Activated CD4-positive, alpha-beta T cell treated with anti-CD3 and anti-CD28 coated beads, Interleukin-2, amount 10 ng/mL, durations not matched to agents 7 days and 5 days (primary cell): ENCODE measurements at regions not wholly inside any gene's neighbourhood (a gene's known extent, or its start where the extent isn't known, plus 50 kb on each side); places are given as distances from the start of the nearest gene placed in this dataset.

Source experiments
- CTCF ChIA-PET: fragments of 350-600 bp; sonication (Branson Sonifier 250); formaldehyde crosslinking; loops from one replicate; lab custom pipeline; 2021; ENCODE audit warnings: antibody characterized with exemption; lab: Charles Lee
- POLR2A ChIA-PET: fragments of 350-600 bp; sonication (Branson Sonifier 250); formaldehyde crosslinking; loops from one replicate; lab custom pipeline; 2021; ENCODE audit warnings: antibody characterized with exemption; lab: Charles Lee
- DNase-seq: peaks from one replicate; pipeline ENCODE4 v3.0.0-alpha.2; 2020
- H3K27ac Mint-ChIP-seq: one replicate; pipeline ENCODE4 v1.8.0; 2021; ENCODE audit warnings: mild to moderate bottlenecking, moderate library complexity, mixed read lengths
- H3K27me3 Mint-ChIP-seq: one replicate; pipeline ENCODE4 v1.8.0; 2021; ENCODE audit warnings: mixed read lengths
- H3K36me3 Mint-ChIP-seq: one replicate; pipeline ENCODE4 v1.8.0; 2021; ENCODE audit warnings: low read depth, mixed read lengths
- H3K4me1 Mint-ChIP-seq: one replicate; pipeline ENCODE4 v1.8.0; 2021; ENCODE audit warnings: mixed read lengths
- H3K4me3 Mint-ChIP-seq: one replicate; pipeline ENCODE4 v1.8.0; 2021; ENCODE audit warnings: mild to moderate bottlenecking, moderate library complexity, mixed read lengths
- H3K9me3 Mint-ChIP-seq: one replicate; pipeline ENCODE4 v1.8.0; 2021; ENCODE audit warnings: mixed read lengths

GRCh38 chr6:132968419-132968950 lies 154.1 kb downstream of the RPS12 start:
- no peak for DNase-seq
- H3K9me3 Mint-ChIP-seq: no peaks in the 10 kb centered on the region
- no peak overlapping the region for H3K4me3 Mint-ChIP-seq
- peaks cover 19% of the 10 kb centered on the region for H3K27me3 Mint-ChIP-seq
- H3K36me3 Mint-ChIP-seq: no peaks in the 10 kb centered on the region
- CTCF ChIA-PET: no interaction called here
- POLR2A ChIA-PET: no interaction called here
- H3K4me1 Mint-ChIP-seq: peaks cover 6% of the 10 kb centered on the region
- H3K27ac Mint-ChIP-seq: no peak overlapping the region

- DNase-seq: no peak
- no peaks in the 10 kb centered on the region for H3K36me3 Mint-ChIP-seq
- peaks cover 14% of the 10 kb centered on the region for H3K27me3 Mint-ChIP-seq
- peaks cover 2% of the 10 kb centered on the region for H3K4me1 Mint-ChIP-seq
- H3K27ac Mint-ChIP-seq: no peak overlapping the region
- H3K4me3 Mint-ChIP-seq: no peak overlapping the region
- ChIA-PET CTCF (interaction anchor here (0.6 kb wide), 1 partner anchor 322 kb away, joined by 3 read pairs; no protein-coding TSS in a partner anchor), POLR2A (no interaction called here)
- no peaks in the 10 kb centered on the region for H3K9me3 Mint-ChIP-seq
These were observed 154.8 kb downstream of the RPS12 start for GRCh38 chr6:132969196-132969595.

- H3K4me3 Mint-ChIP-seq: no peak overlapping the region
- no peaks in the 10 kb centered on the region for H3K9me3 Mint-ChIP-seq
- peaks cover 15% of the 10 kb centered on the region for H3K27me3 Mint-ChIP-seq
- no peak for DNase-seq
- H3K36me3 Mint-ChIP-seq: no peaks in the 10 kb centered on the region
- POLR2A ChIA-PET: no interaction called here
- no peak overlapping the region for H3K27ac Mint-ChIP-seq
- CTCF ChIA-PET: interaction anchor here (0.6 kb wide), 1 partner anchor 151 kb away, joined by 4 read pairs; no protein-coding TSS in a partner anchor
- no peaks in the 10 kb centered on the region for H3K4me1 Mint-ChIP-seq
These were observed 157.3 kb downstream of the RPS12 start for GRCh38 chr6:132971676-132972075.

DNA sequence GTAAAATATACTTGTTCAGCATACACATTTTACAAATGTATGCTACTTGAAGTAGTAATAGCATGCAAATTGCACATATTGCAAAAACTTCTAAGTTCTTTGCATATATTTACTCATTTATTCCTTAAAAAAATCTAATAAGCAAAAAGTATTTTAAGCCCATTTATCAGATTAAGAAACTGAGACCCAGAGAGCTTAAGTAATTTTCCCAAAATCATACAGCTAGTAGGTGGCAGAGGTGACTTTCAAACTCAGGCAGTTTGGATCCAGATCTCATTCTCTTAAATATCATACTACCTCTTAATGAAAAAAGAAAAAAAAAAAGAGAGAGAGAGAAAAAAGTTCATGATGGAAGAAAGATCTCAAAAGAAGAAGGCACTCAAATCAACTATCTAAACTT lies 157.9 kb downstream of the RPS12 start:
- no peaks in the 10 kb centered on the region for H3K4me1 Mint-ChIP-seq
- DNase-seq: no peak
- no peak overlapping the region for H3K27ac Mint-ChIP-seq
- peaks cover 19% of the 10 kb centered on the region for H3K27me3 Mint-ChIP-seq
- no peak overlapping the region for H3K4me3 Mint-ChIP-seq
- H3K9me3 Mint-ChIP-seq: no peaks in the 10 kb centered on the region
- CTCF ChIA-PET: no interaction called here
- POLR2A ChIA-PET: no interaction called here
- H3K36me3 Mint-ChIP-seq: no peaks in the 10 kb centered on the region

DNA sequence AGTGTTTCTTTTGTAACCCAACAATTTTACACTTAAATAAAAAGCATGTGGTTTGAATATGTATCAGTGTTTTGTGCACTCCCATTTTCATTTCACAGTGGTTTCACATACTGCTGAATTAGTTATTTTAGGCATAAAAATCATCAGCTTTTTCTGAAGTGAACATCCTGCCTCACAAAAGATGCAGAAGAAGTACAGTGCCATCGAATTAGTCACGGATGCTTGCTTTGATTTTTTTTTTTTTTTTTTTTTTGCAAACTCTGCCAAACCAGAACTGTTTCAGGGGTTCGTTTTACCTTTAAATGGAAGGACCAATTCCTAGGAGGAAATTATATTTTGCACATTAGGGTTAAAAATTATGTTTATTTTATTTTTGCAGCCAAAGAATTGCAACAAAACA lies 158.6 kb downstream of the RPS12 start:
- Mint-ChIP-seq H3K36me3 (no peaks in the 10 kb centered on the region), H3K4me1 (no peaks in the 10 kb centered on the region), H3K9me3 (no peaks in the 10 kb centered on the region), H3K4me3 (no peak overlapping the region), H3K27me3 (peaks cover 24% of the 10 kb centered on the region), H3K27ac (no peak overlapping the region)
- CTCF ChIA-PET: interaction anchor here (1.2 kb wide), 1 partner anchor 10 kb away, joined by 3 read pairs; no protein-coding TSS in a partner anchor
- POLR2A ChIA-PET: no interaction called here
- DNase-seq: no peak

DNA sequence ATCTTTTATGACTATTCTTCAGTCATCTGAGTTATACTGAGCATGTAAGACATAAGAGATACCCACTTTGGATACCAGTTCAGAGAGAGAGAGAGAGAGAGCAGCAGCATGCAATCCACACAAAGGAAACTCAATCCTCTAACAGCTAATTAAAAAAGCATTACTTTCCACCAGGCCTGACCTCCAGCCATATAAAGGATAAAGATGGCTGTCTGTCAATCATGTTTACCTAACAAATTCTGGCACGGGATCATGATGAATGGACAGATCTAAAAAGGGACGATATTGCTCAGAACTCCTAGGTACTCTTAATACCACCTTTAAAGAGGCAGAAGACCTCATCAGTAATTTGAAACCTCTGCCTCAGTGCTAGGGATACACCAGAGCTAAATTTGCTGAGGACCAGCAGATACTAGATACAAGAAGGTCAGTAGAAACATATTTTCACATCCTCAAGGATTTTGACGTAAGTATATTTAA lies 159.2 kb downstream of the RPS12 start:
- H3K4me1 Mint-ChIP-seq: no peaks in the 10 kb centered on the region
- CTCF ChIA-PET: interaction anchor here (1.2 kb wide), 1 partner anchor 10 kb away, joined by 3 read pairs; no protein-coding TSS in a partner anchor
- POLR2A ChIA-PET: no interaction called here
- H3K27ac Mint-ChIP-seq: no peak overlapping the region
- H3K4me3 Mint-ChIP-seq: no peak overlapping the region
- DNase-seq: no peak
- H3K36me3 Mint-ChIP-seq: no peaks in the 10 kb centered on the region
- H3K27me3 Mint-ChIP-seq: peaks cover 27% of the 10 kb centered on the region
- no peaks in the 10 kb centered on the region for H3K9me3 Mint-ChIP-seq

DNA sequence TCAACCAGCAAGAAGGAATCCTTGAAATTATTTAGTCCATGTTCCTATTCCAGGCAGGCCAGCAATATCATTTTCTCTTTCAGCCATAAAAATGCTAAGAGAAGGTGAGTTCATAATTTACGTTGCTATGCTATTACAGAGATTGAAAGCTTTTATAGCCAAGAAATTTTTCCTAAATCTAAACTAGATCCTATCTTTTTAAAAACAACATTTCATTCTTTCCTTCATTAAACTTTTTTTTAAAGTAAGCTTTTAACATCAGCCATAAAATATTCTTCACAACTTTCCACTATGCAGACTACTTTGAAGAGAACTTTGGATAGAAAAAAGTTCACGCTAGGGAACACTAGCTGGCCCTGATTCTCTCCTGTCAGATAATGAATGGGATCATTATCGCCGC lies 159.8 kb downstream of the RPS12 start:
- Mint-ChIP-seq H3K27me3 (peaks cover 27% of the 10 kb centered on the region), H3K27ac (no peak overlapping the region), H3K9me3 (no peaks in the 10 kb centered on the region), H3K4me3 (no peak overlapping the region), H3K4me1 (no peaks in the 10 kb centered on the region), H3K36me3 (no peaks in the 10 kb centered on the region)
- ChIA-PET POLR2A (no interaction called here), CTCF (interaction anchor here (1.2 kb wide), 1 partner anchor 11 kb away, joined by 3 read pairs; no protein-coding TSS in a partner anchor)
- no peak for DNase-seq

GRCh38 chr6:132977413-132977812 lies 163.0 kb downstream of the RPS12 start:
- Mint-ChIP-seq H3K27me3 (peaks cover 26% of the 10 kb centered on the region), H3K9me3 (no peaks in the 10 kb centered on the region), H3K27ac (no peak overlapping the region), H3K36me3 (no peaks in the 10 kb centered on the region), H3K4me3 (no peak overlapping the region), H3K4me1 (no peaks in the 10 kb centered on the region)
- DNase-seq: no peak
- ChIA-PET POLR2A (no interaction called here), CTCF (no interaction called here)

DNA sequence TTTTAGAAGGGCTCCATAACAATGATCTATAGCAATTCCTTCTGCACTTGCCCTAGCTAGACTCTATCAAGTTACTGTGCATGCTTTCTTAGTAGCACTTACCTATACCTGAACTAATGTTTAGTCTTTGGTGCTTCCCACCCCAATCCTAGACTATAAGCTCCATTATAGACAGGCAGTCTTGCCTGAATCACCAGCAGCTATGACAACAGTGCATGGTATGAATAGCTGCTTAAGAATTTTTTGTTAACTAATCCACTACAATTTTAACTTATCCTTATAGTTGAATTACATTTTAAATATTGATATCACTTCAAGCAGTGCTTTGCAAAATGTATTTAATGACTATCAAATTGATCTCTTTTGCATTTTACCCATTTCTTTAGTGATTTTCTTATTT lies 164.3 kb downstream of the RPS12 start:
- Mint-ChIP-seq H3K4me3 (no peak overlapping the region), H3K4me1 (no peaks in the 10 kb centered on the region), H3K9me3 (no peaks in the 10 kb centered on the region), H3K27me3 (peaks cover 29% of the 10 kb centered on the region), H3K27ac (no peak overlapping the region), H3K36me3 (no peaks in the 10 kb centered on the region)
- DNase-seq: no peak
- ChIA-PET POLR2A (no interaction called here), CTCF (no interaction called here)

DNA sequence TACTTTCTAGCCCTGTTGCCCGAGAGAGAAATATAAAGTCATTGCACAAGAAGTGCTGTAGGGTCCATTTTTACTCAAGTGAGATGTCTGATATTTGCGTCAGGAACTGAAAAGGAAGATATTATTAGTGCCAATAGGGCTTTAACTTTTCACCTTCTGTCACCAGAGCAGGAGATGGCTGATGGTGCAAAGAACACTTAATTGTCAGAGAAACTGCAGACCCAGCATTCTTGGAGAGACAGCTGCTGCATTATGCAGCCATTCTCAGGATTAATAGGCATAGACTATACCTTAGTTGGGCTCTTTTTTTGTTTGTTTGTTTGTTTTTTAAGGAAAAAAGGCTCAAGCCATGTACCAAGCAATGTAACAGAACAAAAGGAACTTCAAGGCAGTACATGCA lies 179.4 kb downstream of the RPS12 start:
- no peak overlapping the region for H3K4me3 Mint-ChIP-seq
- H3K27ac Mint-ChIP-seq: no peak overlapping the region
- peaks cover 3% of the 10 kb centered on the region for H3K27me3 Mint-ChIP-seq
- ChIA-PET POLR2A (no interaction called here), CTCF (no interaction called here)
- H3K36me3 Mint-ChIP-seq: no peaks in the 10 kb centered on the region
- no peaks in the 10 kb centered on the region for H3K4me1 Mint-ChIP-seq
- no peak for DNase-seq
- H3K9me3 Mint-ChIP-seq: no peaks in the 10 kb centered on the region

GRCh38 chr6:132995009-132995408 lies 180.6 kb downstream of the RPS12 start:
- no peak overlapping the region for H3K4me3 Mint-ChIP-seq
- POLR2A ChIA-PET: no interaction called here
- no peaks in the 10 kb centered on the region for H3K9me3 Mint-ChIP-seq
- CTCF ChIA-PET: no interaction called here
- H3K4me1 Mint-ChIP-seq: no peaks in the 10 kb centered on the region
- no peak overlapping the region for H3K27ac Mint-ChIP-seq
- no peaks in the 10 kb centered on the region for H3K36me3 Mint-ChIP-seq
- no peak for DNase-seq
- H3K27me3 Mint-ChIP-seq: no peaks in the 10 kb centered on the region

DNA sequence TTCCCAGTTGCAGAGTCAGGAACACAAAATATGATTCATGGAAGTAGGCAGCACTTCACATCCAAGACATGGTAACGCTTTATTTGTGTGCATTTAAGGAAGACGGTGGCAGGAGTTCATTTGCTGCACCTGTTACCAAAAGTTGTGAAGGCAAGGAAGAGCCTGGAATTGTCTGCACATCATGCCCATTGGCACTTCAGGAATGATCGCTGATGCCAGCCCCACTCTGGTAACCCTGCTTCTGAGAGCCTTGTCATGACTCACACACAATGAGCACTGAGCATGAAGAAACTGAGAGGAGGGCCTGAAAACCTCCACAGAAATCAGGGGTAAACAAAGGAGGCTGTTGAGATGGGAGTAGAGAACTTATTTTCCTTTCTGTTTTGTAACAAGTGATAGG lies 181.1 kb downstream of the RPS12 start:
- no peak for DNase-seq
- no peaks in the 10 kb centered on the region for H3K36me3 Mint-ChIP-seq
- H3K9me3 Mint-ChIP-seq: no peaks in the 10 kb centered on the region
- ChIA-PET CTCF (no interaction called here), POLR2A (no interaction called here)
- H3K4me3 Mint-ChIP-seq: no peak overlapping the region
- no peak overlapping the region for H3K27ac Mint-ChIP-seq
- H3K4me1 Mint-ChIP-seq: no peaks in the 10 kb centered on the region
- peaks cover 2% of the 10 kb centered on the region for H3K27me3 Mint-ChIP-seq

GRCh38 chr6:132998418-132998817 lies 184.0 kb downstream of the RPS12 start:
- H3K9me3 Mint-ChIP-seq: no peaks in the 10 kb centered on the region
- H3K4me1 Mint-ChIP-seq: no peaks in the 10 kb centered on the region

DNA sequence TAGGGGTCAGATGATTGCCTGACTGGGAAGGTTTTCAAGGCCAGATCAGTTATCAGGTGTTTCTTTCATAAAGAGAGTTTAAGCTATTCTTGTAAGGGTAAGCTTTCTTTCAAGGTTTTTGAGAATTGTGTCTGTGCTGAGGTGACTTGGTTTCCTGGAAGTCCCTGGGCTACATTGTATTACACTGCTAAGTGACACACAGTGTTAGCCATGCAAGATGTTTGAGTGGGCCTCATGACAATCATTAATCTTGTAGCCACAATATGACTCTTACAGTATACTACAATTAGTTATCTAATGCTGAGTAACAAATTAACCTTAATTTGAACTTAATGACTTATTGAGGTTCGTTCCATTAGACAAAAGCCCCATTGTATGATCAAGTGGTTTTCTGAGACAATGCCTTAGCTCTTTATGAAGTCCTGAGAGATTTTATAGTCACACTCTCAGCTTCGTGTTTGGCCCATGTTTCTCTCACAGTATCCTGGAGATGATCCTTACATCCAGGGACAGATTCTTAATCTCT lies 186.7 kb downstream of the RPS12 start:
- CTCF ChIA-PET: no interaction called here

More at GRCh38 chr6:132998418-132998817, 184.0 kb downstream of the RPS12 start:
- ChIA-PET CTCF (no interaction called here), POLR2A (no interaction called here)
- Mint-ChIP-seq H3K36me3 (no peaks in the 10 kb centered on the region), H3K27me3 (peaks cover 2% of the 10 kb centered on the region), H3K4me3 (no peak overlapping the region), H3K27ac (no peak overlapping the region)
- DNase-seq: no peak

More for the DNA sequence above, 186.7 kb downstream of the RPS12 start:
- H3K27ac Mint-ChIP-seq: no peak overlapping the region
- POLR2A ChIA-PET: no interaction called here
- no peaks in the 10 kb centered on the region for H3K36me3 Mint-ChIP-seq
- H3K4me1 Mint-ChIP-seq: no peaks in the 10 kb centered on the region
- DNase-seq: no peak
- no peak overlapping the region for H3K4me3 Mint-ChIP-seq
- H3K9me3 Mint-ChIP-seq: no peaks in the 10 kb centered on the region
- peaks cover 4% of the 10 kb centered on the region for H3K27me3 Mint-ChIP-seq
